Hepatocyte (in vitro differentiated cells): ENCODE measurements at regions not wholly inside any gene's neighbourhood (a gene's known extent, or its start where the extent isn't known, plus 50 kb on each side); places are given as distances from the start of the nearest gene placed in this dataset.

Experiments used
- DNase-seq: peaks from one replicate; pipeline ENCODE4 v3.0.0-alpha.2; 2016; ENCODE audit warnings: low spot score
- H2AFZ ChIP-seq: fragments of 200-600 bp; sonication (generic); 2 replicates; pipeline ENCODE4 v1.6.0; 2016; ENCODE audit warnings: antibody characterized with exemption, mild to moderate bottlenecking
- H3K27ac ChIP-seq: fragments of 200-600 bp; sonication (generic); 2 replicates; pipeline ENCODE4 v1.5.1; 2016; ENCODE audit warnings: mild to moderate bottlenecking
- H3K27me3 ChIP-seq: fragments of 200-600 bp; sonication (generic); 2 replicates; pipeline ENCODE4 v1.6.1; 2016
- H3K36me3 ChIP-seq: fragments of 200-600 bp; sonication (generic); replicated peaks from 2 replicates; pipeline ENCODE4 v1.5.1; 2016; ENCODE audit warnings: low read depth; ENCODE audit not compliant: insufficient read depth
- H3K4me1 ChIP-seq: fragments of 200-600 bp; sonication (generic); 2 replicates; pipeline ENCODE4 v1.5.1; 2016; ENCODE audit warnings: mild to moderate bottlenecking, moderate library complexity; ENCODE audit not compliant: insufficient read depth
- H3K4me2 ChIP-seq: fragments of 200-600 bp; sonication (generic); 2 replicates; pipeline ENCODE4 v1.6.0; 2016
- H3K4me3 ChIP-seq: fragments of 200-600 bp; sonication (generic); 2 replicates; pipeline ENCODE4 v1.5.1; 2016; ENCODE audit warnings: mild to moderate bottlenecking
- H3K79me2 ChIP-seq: fragments of 200-600 bp; sonication (generic); 2 replicates; pipeline ENCODE4 v1.6.0; 2017; ENCODE audit warnings: mild to moderate bottlenecking
- H3K9me2 ChIP-seq: fragments of 200-600 bp; sonication (generic); replicated peaks from 2 replicates; pipeline ENCODE4 v1.6.0; 2017; ENCODE audit warnings: mild to moderate bottlenecking; ENCODE audit not compliant: insufficient read depth
- H3K9me3 ChIP-seq: fragments of 200-600 bp; sonication (generic); 2 replicates; pipeline ENCODE4 v1.5.1; 2016; ENCODE audit warnings: low read depth, mild to moderate bottlenecking
- H4K20me1 ChIP-seq: fragments of 200-600 bp; sonication (generic); 2 replicates; pipeline ENCODE4 v1.6.0; 2016; ENCODE audit warnings: mild to moderate bottlenecking; ENCODE audit not compliant: insufficient read depth, poor library complexity, severe bottlenecking
- CTCF ChIP-seq: fragments of 200-600 bp; sonication (generic); IDR thresholded peaks from 2 replicates; pipeline ENCODE4 v1.5.1; 2016; ENCODE audit warnings: antibody characterized with exemption, mild to moderate bottlenecking; ENCODE audit not compliant: poor library complexity
- EZH2 ChIP-seq: fragments of 200-600 bp; sonication (generic); IDR thresholded peaks from 2 replicates; pipeline ENCODE4 v1.6.1; 2016; ENCODE audit warnings: antibody characterized with exemption, mild to moderate bottlenecking, borderline replicate concordance
- EZH2phosphoT487 ChIP-seq: fragments of 200-600 bp; sonication (generic); IDR thresholded peaks from one replicate; pipeline ENCODE4 v1.6.1; 2018; ENCODE audit warnings: antibody characterized with exemption, mild to moderate bottlenecking, low read depth, moderate library complexity; ENCODE audit not compliant: unreplicated experiment, severe bottlenecking
- WGBS: methylation state at CpG from one replicate; pipeline ENCODE4 v1.1.6; 2016; ENCODE audit warnings: low lambda C conversion rate; ENCODE audit errors: missing lambda C conversion rate; 5-methylcytosine and 5-hydroxymethylcytosine counted together

GRCh38 chr18:22624176-22624575 is 206.5 kb upstream of the CTAGE1 start:
- no peak overlapping the region for H3K27ac ChIP-seq
- WGBS, result 55% methylated on average over 2 of the region's 2 CpGs
- TF ChIP-seq EZH2phosphoT487 (peak; percentile 54), EZH2 (no peak), CTCF (no peak)
- H4K20me1 ChIP-seq, result no peaks in the 10 kb centered on the region
- H3K79me2 ChIP-seq, result no peaks in the 10 kb centered on the region
- no peak overlapping the region for H3K4me2 ChIP-seq
- H3K9me2 ChIP-seq, result no peaks in the 10 kb centered on the region
- no peak overlapping the region for H3K4me3 ChIP-seq
- H3K9me3 ChIP-seq, result no peaks in the 10 kb centered on the region
- H3K4me1 ChIP-seq, result no peaks in the 10 kb centered on the region
- no peak for DNase-seq
- H3K27me3 ChIP-seq, result no peaks in the 10 kb centered on the region
- no peaks in the 10 kb centered on the region for H3K36me3 ChIP-seq
- H2AFZ ChIP-seq, result no peak overlapping the region

- TF ChIP-seq EZH2phosphoT487 (no peak), CTCF (no peak), EZH2 (no peak)
- DNase-seq, result peak; percentile 28
- H3K27ac ChIP-seq, result peak overlapping the region; percentile 67
These were observed 207.7 kb upstream of the CTAGE1 start for GRCh38 chr18:22625406-22625805.

GRCh38 chr18:22626771-22627170 is 209.1 kb upstream of the CTAGE1 start:
- 91% methylated on average over 3 of the region's 3 CpGs for WGBS
- Histone ChIP-seq H3K79me2 (no peaks in the 10 kb centered on the region), H3K4me2 (no peak overlapping the region), H3K4me3 (no peak overlapping the region), H3K27me3 (no peaks in the 10 kb centered on the region), H3K27ac (no peak overlapping the region), H2AFZ (no peak overlapping the region), H3K4me1 (no peaks in the 10 kb centered on the region), H3K36me3 (no peaks in the 10 kb centered on the region), H3K9me3 (no peaks in the 10 kb centered on the region), H3K9me2 (no peaks in the 10 kb centered on the region), H4K20me1 (no peaks in the 10 kb centered on the region)
- no peak for DNase-seq
- TF ChIP-seq EZH2 (no peak), CTCF (no peak), EZH2phosphoT487 (no peak)

More at GRCh38 chr18:22625406-22625805, 207.7 kb upstream of the CTAGE1 start:
- H3K4me3 ChIP-seq, result no peak overlapping the region
- H3K9me3 ChIP-seq, result no peaks in the 10 kb centered on the region
- H3K4me2 ChIP-seq, result no peak overlapping the region
- no peaks in the 10 kb centered on the region for H3K36me3 ChIP-seq
- 68% methylated on average over 2 of the region's 2 CpGs for WGBS
- no peak overlapping the region for H2AFZ ChIP-seq
- no peaks in the 10 kb centered on the region for H4K20me1 ChIP-seq
- no peaks in the 10 kb centered on the region for H3K9me2 ChIP-seq
- H3K79me2 ChIP-seq, result no peaks in the 10 kb centered on the region
- no peaks in the 10 kb centered on the region for H3K27me3 ChIP-seq
- no peaks in the 10 kb centered on the region for H3K4me1 ChIP-seq

- H4K20me1 ChIP-seq, result no peaks in the 10 kb centered on the region
- H3K27me3 ChIP-seq, result no peaks in the 10 kb centered on the region
- H3K4me3 ChIP-seq, result no peak overlapping the region
- TF ChIP-seq EZH2phosphoT487 (no peak), CTCF (no peak), EZH2 (no peak)
- WGBS, result 91% methylated on average over 1 of the region's 1 CpG
- no peaks in the 10 kb centered on the region for H3K36me3 ChIP-seq
- H3K9me2 ChIP-seq, result no peaks in the 10 kb centered on the region
- no peak overlapping the region for H2AFZ ChIP-seq
- H3K4me1 ChIP-seq, result no peaks in the 10 kb centered on the region
- H3K4me2 ChIP-seq, result no peak overlapping the region
- no peak for DNase-seq
- no peaks in the 10 kb centered on the region for H3K79me2 ChIP-seq
- H3K9me3 ChIP-seq, result no peaks in the 10 kb centered on the region
- no peak overlapping the region for H3K27ac ChIP-seq
These were observed 209.8 kb upstream of the CTAGE1 start for GRCh38 chr18:22627506-22627905.
